8988T (cell line): ENCODE measurements at regions not wholly inside any gene's neighbourhood (a gene's known extent, or its start where the extent isn't known, plus 50 kb on each side); places are given as distances from the start of the nearest gene placed in this dataset.
"Not testable (repeated sequence)": the region's sequence is repeated elsewhere in the genome, so short reads cannot be mapped to it uniquely, and the experiment has no call there.

ENCODE experiments used
- DNase-seq: peaks from one replicate; pipeline ENCODE4 v3.0.0; 2011

DNA sequence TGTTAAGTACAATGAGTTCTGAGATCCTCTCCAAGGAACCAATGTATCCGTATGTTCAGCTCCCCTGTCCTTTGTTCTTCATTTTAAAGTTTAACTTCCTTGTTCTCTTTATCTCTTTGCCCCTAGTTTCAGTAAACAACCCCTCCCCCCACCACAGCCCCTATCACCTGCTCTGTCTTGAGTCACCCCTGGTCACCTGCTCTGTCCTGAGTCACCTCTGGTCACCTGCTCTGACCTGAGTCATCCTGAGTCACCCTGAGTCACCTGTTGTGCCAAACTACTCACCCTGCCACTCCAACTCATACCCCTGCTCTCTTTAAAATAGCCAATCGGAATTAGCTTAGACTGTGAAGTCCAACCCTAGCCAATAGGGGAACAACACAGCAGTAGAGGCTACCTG is 288.7 kb upstream of the CDYL start:
- DNase-seq: no peak

DNA sequence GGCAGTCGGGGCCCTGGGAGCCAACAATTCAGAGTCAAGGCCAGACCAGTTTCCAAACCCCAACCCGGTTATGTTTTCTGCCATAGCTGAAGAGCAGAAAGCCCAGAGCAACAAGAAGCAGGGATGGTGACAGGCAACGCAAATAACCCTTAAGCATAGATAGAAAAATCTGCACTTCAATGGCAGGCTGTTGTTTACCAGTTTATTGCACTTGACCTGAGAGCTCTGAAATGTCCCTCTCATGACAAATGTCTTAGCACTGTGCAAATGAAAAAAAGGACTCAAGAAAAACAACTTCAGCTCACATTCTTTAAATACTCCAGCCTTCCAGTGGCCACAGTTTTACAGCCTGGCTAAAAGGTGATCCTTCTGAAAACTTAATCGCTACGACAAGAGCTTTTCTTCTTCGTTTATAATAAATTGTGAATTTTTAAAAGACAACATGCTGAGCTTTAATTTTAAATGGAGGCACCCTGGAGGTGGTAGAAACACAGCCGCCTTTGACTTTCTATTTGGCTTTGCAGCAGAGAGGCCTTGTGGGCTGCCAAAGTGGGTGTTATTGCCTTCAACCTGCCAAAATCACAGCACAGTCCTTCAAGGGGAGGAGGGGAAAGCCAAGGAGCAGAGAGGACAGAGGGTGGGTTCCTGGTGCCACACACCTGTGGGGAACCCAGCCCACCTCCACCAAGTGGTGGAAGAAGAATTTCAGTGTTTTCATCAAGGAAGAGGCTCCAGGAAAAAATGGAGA is 289.5 kb upstream of the CDYL start:
- no peak for DNase-seq

DNA sequence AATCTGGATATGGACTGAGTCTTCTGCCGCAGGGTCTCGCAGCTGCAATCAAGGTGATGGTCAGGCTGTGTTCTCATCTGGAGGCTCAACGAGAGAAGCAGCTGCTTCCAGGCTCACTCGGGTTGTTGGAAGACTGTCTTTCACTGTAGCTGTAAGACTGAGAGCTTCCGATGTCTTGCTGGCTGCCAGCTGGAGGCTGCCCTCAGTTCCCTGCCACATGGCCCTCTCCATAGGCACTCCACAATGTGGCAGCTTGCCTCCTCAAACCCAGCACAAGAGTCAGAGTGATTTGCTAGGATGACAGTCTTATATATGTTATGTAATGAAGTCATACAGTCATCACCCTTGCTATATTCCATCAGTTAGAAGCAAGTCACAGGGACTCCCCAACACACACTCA is 290.5 kb upstream of the CDYL start:
- DNase-seq: no peak

DNA sequence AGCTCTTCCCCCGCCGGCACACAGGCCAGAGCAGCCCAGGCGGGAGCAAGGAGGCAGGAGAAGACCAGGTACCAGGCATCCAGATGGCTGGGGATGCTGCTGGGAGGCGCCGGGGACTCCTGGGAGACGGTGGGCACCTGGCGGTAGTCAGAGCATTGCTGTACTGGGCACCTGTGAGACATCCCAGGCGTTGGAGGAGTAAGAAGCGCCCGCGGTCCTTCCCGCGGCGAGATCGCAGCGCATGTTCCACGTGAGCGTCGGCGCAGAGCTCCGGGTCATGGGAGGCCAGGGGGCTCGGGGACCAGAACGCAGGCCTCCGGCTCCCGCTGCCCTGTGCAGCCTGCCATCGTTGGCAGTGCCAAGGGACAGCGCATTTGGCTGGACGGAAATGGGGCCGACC is 293.7 kb upstream of the CDYL start:
- DNase-seq: no peak

DNA sequence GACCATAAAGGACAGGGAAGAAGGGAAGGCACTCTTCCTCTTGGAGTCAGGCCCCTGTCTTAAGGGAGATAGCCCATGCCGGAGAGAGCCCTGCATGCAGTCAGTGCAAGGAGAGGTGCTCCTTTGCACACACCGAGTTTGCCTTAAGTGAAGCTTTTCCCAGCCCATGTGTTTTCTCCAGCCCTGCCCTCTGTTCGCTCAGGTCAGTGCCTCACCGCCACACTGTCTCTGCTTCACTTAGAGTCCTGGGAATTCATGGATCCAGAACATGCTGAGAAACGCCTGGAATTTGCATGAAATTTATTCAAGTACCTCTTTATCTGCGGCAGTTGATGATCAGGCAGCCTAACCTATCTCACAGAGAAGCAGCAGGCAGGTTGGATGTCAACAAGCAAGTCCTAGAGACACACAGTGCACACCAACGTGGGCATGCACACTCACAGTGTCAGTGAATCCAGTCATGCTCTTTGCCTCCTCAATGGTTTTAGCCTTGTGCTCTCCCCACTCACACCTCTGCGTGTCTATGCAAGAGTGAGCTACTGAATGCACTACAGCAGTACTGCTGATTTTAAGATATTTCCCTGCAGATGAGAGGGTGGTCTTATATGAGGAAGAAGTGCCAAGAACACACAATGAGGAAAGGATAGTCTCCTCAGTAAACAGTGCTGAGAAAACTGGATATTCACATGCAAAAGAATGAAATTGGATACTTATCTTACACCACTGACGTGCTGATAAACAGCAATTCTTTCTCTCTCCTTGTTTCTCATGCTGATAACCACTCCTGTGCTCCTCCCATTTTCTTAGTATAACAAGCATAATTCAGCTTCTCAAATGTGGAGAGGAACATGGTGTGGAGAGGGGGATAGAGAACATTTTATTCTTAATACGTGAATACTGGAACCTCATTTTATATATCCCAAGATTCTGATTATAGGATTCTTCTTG is 295.1 kb upstream of the CDYL start:
- no peak for DNase-seq

DNA sequence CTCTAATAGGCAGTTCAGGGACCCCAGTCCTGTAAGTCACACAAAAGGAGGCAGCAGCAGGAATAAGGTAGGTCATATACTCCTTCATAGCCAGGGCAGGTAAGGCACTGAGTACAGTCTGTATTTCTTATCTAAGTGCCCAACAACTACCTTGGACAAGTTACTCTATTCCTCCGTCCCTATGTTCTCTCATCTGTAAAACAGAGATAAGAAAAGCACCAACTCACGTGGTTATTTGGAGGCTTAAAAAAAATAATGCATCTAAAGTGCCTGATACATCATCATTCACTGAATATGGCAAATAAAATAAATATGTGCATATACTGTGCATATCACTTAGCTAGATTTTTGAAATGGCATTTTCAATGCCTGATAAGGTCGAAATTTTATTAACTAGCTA is 298.1 kb upstream of the CDYL start:
- DNase-seq: no peak

DNA sequence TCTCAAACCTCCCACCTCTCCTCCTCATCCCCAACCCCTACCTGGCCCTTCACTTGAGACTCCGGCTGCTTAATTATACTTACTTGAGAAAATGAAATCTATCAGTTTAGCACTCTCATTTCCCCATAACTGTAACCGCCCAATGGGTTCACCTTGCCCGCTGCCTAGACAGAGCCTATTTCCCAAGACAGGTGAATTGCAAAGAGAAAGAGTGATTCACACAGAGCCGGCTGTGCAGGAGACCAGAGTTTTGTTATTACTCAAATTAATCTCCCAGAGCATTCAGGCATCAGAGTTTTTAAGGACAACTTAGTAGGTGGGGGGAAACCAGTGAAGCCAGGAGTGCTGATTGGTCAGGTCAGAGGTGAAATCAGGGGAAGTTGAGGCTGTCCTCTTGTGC is 301.4 kb upstream of the CDYL start:
- no peak for DNase-seq

DNA sequence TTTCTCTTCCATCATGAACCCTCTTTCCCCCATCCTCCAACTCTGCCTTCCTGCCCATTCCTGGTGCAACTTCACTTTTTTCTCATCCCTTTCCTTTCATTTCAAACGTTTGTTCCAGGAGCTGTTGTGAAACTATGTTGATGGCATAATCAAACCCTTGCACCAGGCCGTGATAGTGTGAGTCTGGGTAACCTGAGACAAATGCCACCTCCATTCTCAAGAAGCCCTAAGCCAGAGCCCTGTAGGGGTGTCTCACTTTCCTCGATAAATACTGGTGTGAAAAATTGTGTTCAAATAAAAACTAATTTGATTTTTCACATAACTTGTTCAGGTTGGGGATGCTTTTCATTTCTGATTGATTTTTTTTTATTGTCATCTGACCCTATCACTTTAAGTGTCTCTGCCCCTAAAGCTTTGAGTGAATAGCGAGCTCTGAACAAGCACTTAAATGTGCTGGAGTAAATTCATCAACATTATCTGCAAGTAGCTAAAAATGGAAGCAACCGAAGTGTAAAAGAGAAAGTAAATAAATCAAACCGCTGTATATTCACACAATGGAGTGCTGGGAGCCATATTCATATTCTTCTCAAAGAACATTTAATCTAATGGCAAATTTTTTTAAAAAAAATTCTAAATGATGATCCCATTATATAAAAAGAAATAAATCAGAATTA is 303.1 kb upstream of the CDYL start:
- no peak for DNase-seq

DNA sequence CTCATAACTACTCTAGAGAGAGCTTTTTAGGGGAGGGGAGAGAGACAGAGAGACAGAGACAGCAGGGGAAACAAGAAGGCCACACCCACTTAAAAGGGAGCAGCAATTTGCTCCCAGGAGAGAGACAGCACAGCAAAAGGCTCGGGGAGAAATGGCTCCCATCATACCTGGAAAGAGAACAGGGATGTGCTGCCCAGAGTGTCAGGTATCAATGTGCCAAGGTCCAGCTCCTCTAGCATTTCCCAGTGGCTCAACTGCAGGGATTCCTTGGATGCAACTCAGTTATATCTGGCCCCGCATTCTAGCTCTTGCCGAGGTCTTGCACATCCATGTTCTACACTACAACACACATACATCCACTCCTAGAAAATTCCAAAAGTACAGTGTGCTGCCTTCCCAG is 304.0 kb upstream of the CDYL start:
- DNase-seq: no peak

DNA sequence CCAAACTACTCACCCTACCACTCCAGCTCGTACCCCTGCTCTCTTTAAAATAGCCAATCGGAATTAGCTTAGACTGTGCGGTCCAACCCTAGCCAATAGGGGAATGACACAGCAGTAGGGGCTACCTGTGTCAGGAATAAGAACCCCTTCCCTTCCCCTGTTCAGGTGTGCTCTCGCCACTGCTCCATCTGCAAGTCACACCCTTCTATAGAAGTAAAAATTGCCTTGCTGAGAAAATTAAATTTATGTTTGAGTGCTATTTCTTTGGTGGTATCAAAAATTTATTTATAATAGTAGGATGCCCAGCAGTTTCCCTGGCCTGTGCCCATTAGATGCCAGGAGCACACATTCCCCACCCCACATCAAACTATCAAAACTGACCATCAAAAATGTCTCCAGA is 304.7 kb upstream of the CDYL start:
- not testable (repeated sequence) for DNase-seq

DNA sequence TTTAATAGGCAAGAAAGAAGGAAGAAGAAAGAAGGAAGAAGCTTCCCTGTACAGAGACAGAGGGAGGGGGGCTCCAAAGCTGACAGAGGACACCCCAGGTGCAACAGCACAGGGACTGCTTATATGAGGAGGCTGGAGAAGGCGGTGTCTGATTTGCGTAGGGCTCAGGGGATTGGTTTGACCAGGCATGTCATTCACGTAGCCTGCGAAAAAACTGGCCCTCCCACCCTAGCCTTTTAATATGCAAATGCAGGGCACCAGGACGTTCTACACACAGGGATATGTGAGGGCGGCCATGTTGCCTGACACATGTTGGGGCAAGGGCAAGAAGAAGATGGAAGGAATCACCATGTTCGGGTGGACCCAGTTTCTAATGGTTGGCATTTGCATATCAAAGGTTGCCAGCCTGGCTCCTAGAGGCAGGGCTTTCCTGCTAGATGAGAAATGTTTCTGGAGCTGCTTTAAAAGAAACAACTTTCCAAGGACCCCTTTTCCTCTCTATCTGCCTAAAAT is 305.4 kb upstream of the CDYL start:
- DNase-seq: no peak

DNA sequence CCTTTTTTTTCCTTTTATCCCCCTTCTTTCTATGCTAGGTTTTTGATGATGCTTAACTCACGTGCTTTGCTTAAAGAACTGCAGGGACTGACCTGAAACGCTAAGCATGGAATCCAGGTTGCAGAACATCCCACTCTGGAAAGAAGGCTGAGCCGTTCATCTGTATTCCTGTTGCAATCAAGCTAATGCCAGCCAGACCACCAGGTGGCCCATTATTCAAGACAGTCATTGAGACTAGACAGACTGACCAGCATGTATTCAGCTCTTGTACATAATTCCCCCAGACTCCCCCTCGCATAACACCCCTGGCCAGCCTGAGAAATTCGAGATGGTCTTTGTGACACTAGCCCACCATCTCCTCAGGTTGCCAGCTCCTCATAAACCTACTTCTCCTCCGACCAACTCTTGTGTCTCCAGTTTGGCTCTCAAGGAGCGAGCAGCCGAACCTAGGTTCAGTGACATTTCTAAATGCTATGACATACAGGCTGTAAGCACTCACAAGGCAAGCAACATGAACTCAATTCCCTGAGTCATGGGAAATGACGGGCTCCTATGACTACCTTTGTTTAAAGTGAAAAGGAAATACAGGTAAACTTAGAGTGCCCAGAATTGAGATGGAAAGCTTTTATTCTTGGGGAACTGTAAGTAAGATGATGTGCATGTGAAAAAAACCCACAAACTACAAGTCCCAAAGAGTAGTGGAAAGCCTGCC is 309.3 kb upstream of the CDYL start:
- no peak for DNase-seq

DNA sequence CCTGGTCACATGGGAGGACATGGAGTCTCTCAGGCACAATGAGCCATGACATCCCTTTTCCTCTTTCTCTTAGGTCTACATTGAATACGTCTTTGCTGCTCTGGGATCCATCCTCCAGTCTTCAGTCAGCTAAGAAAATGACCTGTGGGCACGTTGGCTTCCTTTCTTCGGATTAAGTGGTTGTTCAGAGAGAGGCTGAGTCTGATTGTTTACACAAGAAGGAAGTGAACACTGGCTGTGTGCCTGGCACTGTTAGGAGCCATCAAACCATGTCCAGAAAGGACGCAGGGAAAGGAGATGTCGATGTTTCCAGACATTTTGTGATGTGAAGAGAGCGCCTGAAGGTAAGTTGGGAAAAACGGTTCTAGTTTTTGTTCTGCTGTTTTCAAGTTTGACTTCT is 309.9 kb upstream of the CDYL start:
- no peak for DNase-seq

DNA sequence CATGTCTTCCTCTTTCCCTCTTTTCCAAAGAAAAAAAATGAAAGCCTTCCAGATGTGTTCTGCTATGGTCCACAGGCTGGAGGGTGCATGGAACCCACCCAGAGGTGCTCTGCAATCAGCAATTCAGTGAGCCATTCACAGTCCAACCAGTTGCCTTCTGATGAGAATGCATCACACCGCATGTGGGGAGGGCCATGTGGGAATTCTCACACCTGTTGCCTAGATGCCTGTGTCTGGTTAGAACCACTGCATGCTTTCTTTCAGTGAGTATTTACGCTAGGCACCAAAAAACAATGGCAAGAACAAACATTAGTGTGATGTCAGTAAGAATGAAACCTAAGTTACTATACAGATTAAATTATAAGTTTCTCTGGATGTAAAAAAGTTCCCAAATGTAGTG is 311.6 kb upstream of the CDYL start:
- no peak for DNase-seq

DNA sequence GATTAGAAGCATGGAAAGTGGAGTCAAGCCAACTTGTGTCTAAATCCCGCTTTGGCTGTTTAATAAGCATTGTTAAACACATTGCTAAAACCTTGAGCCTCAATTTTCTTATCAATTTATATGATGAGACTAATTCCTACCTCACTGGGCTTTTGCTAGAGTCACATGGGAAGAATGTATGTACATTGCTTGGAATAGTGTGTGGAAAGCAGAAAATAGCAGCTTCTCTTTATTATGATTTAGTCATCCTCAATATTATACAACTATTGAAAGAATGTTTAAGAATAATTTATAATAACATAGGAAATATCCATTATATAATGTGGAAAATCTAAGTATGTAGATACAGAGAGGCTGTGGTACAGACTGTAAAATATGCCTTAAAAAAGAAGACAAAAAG is 313.0 kb upstream of the CDYL start:
- no peak for DNase-seq

DNA sequence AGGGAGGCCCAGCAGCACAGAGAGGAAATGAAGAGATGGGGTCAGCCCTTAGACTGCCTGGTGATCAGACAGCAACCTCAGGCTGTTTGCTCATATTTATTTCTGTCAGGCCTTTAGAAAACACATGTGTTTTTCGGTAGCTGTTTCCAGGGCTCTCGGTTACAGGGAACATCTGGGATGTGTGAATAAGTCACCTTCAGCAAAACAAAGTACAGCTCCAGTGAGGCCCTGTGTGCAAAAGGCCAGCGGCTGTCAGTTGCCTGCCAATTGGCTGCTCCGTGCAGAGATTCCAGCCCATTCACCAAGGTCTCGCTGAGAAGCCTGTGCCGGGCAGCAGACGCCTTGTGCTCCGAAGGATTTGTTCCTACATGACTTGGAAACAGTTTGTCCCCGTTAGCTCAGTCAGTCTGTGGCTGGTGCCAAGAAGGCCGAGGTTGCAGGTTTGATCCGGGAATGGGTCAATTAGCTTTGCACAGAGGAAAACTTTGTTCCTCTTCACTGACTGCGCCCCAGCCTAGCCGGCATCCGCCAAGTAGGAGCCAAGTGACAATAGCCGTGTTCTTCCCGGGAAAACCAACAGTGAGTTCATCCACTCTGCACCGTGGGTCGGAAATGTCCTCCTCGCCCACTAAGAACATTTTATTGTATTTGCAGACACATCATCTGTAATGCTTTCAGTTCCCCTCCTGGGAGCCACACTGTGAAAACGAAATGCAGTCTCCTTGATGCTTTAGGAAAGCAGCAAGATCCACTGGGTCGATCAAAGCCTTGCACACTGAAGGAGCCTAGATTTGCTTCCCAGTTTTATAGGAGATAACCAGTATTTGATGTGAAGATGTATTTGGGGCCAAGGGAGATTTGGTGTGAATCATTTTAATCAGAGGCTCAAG is 315.4 kb upstream of the CDYL start:
- no peak for DNase-seq

DNA sequence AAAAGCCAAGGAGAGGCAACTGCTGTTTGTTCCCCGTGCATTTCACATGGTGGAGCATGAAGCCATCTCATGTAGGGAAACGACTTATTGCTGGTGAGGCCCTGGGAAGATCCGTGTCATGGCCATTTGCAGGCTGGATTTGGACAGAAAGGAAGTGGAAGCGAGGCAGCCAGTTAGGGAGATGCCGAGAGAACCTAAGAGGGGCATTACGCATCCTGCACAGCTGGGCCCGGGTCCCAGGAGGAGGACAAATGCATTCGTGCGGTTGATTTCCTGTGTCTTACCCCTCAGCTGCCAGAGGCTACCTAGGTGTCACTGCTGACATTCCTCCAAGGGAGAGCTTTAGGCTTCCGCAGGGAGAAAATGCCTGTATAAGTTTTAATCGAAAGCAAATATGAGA is 316.2 kb upstream of the CDYL start:
- no peak for DNase-seq

DNA sequence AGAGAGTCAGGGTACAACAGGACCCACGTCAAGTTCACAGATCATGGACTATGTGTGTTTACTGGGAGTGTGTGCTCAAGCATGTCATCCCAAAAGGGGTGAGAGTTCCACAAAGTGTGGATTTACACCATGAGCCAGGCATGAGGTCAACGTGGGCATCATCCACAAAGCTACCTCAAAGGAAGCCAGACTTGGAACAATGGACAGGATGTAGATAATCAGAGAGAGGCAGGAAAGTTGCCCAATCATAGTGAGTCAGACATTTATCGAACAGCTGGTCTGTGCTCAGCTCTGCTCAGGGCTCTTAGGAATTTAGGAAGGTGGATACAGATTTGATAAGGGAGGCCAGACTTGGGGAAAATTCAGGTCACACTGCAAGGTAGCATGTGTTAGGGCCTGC is 317.2 kb upstream of the CDYL start:
- peak; percentile 46 for DNase-seq

DNA sequence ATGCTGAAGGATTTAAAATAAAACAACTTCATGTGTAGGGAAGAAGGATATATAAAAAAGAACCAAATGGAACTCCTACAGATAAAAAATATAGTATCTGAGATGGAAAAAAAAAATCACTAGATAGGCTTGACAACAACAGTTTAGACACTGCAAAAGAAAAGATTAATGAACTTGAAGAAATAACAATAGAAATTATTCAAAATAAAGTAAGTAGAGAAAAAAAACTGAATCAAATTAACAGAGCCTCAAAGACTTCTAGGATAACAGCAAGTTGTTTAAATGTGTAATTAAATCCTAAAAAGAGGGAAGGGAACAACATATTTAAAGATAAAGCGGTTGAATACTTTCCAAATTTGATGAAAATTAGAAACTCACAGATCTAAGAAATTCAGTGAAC is 316.3 kb upstream of the ECI2 start:
- no peak for DNase-seq

DNA sequence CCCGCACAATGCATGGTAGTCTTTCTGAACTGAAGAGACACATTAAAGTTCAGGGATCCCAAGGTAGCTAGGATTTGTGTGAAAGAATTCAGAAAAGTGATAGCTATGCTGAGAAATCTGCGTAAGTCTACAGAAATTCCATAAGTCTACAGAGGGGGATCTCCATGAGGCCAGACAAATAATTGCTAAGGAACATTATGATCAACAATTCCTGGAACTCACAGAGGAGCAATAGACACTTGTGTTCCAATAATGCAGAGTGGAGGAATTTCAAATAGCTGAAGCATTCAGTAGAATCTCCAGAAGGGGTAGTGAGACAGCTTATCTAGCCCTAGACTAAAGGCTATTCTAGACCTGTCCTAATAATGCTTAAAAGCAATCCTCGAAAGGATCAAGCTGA is 315.7 kb upstream of the ECI2 start:
- no peak for DNase-seq

DNA sequence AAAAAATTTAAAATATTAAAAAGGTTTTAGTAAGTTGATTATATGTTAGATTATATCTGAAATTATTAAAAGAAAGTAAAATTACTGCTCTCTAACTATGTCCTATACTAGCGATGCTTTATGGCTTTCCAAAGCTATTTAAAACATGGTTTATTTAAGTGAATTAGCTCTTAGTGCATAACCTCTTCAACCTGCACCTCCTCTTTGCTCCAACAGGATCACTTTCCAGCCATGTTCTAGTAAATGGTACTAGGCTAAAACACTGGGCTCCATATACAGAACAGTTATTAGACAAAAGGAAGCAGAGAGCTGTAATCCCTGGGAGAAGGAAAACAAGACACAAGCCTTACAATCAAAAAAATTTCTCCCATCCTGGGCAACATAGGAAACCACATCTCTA is 314.9 kb upstream of the ECI2 start:
- DNase-seq: no peak

DNA sequence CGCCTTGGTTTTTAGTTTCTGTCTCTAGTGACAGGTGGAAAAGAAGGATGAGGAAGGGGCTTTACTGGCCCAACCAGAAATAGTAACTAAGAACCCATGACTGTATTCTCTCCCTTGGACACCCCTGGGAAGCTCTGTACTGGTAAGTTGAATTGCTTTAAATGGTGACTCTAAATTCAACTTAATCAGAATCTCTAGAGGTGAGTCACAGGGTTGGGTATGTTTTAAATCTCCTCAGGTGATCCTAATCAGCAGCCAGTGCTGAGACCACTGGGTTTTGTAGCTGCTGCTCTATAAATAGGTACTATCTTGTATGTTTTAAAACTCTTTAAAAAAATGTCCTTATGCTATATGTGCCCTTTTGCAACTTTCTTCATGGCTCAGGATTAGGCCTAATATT is 314.0 kb upstream of the ECI2 start:
- no peak for DNase-seq
